NCI-H1092 treated with DMSO at 0.1 percent for 48 hours (cell line): ENCODE measurements at regions not wholly inside any gene's neighbourhood (a gene's known extent, or its start where the extent isn't known, plus 50 kb on each side); places are given as distances from the start of the nearest gene placed in this dataset.
A peak's percentile ranks its signal among the peaks of the same experiment; 100 is the strongest.

Experiments used
- DNase-seq: peaks from one replicate; lab custom pipeline; 2025; lab: John Stamatoyannopoulos, UW

DNA sequence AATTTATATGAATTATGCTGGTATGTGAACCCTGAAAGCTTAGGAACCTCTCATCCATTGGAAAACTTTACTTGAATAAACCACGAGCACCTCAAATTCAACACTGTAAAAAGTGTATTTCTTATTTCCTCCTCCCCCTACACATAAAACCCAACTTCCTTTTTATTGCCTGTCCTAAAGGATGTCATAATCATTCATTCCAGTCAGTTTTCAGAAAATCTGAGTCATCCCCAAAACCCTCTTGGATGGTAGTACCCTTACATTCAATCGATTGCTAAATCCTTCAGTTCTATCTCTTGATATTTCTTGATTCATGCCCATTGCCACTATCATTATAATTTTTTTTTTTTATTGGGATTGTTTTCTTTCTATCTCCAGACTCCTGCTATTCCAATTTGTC is 91.1 kb upstream of the ATP8A1 start:
- DNase-seq, result no peak

DNA sequence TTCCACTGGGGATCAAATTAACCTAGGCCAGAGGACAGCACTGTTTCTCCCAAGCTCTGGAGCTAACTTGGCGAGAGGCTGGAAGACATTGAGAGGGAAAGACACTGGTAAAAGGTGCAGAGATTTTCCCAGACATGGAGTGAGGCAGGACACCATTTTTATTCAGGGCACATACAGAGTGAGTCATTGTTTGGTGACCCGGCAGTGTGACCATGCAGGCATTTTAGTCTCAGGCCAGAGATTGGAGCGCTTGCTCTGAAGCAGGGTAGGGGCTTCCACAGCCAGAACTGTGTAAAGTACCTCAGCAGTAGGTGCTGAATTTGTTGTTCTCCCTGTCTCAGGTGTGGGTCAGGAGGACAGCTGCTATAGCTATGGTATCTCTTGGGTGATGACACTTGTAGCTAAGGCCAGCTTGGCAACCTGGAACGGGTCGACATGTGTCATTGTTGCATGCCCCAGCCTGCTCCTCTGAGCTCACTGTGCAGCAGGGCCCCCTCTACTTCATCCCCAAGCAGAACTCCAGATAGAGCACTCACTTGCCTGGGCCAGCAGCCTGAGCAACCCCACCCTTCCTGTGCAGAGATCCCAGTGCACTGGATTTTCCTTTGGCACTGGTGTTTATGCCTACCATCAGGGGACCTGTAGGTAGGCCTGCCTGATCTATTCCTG is 79.8 kb upstream of the ATP8A1 start:
- DNase-seq, result no peak

DNA sequence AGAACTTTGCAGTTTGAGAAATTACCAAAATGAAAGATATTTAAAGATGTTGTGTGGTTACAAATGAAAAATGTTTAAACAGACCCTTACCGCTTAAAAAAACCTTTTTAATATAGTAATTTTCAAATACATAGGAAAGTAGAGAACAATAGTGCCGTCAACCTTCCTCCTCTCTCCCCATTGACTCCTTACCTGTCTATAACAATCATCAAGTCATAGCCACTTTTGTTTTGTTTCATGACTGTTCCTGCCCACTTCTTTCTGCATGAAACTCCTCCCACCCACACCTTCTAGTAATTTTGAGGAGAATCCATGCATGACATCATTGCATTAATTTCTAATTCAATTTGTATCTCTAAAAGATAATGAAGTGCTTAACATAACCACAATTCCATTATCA is 76.5 kb upstream of the ATP8A1 start:
- DNase-seq, result no peak

DNA sequence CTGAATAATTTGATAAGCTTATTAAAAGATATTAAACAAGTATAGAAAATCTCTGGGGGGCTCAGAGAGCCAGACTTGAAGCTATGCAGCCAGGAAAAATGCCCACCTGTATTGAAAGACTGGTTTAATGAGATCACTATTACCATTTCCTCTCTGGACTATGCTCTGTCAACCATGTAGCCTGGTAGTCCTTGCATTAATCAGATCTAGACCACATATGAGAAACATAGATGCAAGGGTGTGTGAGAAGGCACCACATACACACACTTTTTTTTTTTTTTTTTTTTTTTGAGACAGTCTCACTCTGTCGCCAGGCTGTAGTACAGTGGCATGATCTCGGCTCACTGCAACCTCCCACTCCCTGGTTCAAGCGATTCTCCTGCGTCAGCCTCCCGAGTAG is 75.9 kb upstream of the ATP8A1 start:
- no peak for DNase-seq

DNA sequence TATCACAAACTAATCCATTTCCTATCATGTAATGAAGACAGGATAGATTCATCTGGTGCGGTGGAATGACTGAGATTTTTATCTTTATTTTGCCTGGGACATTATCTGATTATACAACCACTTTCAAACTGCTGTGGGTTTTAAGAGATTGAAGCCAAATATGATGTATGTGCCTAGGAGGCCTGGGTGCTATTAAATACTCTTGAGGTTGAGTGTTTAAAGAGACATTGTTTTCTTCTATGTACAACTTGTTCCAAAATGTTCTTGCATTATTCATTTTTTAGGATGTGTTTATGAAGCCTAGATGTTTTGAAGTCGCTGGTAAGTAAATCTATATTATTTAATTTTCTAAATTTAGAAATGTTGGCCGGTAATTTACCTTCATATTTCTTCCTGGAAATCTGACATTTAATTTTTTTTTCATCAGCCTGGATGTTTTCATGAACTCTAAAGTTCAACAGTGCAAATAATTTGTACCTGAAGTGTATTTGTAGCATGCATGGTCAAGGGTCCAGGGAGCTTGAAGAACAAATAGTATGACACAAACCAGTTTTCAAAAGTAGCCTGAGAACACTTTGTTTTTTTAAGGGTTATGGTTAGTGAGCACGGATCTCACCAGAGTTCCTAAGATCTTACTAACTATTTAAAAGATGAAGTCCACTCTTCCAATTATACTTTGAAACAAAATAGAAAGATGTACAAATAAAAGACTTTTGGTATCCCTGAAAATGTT is 72.8 kb upstream of the ATP8A1 start:
- DNase-seq, result no peak

DNA sequence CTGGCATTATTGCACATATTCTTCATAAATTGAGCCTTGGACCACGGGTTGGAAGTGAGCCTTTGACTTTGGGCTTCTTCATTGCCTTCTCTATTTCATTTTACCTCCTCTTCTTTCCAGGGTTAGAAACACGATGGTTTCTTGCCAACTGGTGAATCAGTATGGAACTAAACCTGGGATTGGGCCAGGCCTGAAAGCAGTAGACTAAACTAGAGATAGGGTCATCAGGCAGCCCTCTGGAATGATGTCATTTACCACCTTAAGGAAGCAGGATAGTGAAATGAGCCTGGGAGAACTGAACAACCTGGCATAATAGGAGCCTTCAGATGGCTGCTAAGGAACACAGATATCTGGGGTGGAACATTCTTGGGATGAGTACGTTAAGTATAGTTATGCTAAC is 67.5 kb upstream of the ATP8A1 start:
- DNase-seq, result no peak

DNA sequence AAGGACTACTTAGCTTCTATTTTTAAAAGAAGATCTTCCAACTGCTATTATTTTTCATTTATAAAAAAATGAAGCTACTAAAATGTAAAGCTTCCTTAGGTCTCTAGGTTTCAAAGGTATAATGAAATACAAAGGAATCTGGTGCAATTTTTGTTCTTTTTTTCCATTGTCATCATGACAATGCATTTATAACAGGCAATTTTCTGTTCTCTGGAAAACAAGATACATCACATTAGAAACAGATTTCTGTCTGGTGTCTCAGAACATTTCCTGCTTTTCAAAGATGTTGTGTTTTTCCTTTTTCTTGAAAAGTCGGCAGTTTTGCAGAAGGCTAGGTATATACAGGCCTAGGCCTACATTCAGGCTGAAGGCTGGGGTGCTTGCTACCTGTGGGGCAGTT is 63.6 kb upstream of the ATP8A1 start:
- DNase-seq, result no peak

DNA sequence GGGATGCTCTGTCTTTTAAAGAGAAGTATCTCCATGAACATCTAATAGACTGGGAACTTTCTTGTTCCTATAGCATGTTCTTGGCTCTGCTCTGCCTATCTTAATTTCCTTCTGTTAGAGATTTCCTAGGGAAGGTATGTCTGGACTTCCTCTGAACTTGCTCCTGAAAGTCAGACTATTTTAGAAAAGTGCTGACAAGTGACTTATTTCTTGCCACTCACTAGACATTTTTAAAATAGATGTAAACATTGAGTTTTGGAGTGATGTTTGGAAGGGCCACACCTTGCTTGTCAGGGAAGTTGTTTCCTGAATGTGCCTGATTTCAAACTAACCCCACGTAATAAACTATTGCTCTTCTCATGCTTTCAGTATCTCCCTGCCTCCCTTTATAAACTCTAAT is 62.4 kb upstream of the ATP8A1 start:
- no peak for DNase-seq

DNA sequence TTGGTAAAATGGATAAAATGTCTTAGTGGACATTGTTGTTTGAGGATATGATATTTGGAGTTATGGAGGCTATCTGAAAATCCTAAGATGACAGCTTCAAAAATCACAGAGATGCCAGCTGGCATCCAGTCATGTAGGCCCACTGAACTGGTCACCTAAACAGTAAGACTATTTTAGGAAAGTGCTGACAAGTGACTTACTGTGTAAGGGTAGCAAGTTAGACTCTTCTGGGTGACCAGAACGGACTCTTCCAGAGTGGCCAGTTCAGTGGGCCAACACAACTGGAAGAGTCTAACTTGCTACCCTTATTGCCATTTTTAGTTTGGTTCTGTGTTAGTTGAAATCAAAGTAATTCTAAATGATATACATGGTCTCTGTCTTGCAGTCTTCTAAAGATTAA is 61.4 kb upstream of the ATP8A1 start:
- no peak for DNase-seq

DNA sequence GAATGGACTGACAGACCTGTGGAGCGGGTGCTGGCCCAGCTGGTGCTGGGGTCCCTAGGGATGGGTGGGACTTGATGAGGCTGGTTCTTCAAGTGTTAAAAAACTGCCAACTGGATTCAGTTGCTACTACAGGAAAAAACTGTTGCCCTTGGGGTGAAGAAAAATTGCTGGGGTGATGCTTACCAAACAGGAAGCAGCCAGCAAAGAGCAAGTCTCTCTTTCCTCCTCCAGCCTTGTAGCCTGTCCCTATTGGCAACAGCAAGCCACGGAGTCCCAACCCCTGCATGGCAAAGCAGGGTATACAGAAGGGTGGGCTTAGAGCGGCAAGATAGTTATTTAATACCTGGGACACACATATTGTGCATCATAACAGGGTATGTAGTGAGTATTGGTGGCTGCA is 60.1 kb upstream of the ATP8A1 start:
- no peak for DNase-seq

DNA sequence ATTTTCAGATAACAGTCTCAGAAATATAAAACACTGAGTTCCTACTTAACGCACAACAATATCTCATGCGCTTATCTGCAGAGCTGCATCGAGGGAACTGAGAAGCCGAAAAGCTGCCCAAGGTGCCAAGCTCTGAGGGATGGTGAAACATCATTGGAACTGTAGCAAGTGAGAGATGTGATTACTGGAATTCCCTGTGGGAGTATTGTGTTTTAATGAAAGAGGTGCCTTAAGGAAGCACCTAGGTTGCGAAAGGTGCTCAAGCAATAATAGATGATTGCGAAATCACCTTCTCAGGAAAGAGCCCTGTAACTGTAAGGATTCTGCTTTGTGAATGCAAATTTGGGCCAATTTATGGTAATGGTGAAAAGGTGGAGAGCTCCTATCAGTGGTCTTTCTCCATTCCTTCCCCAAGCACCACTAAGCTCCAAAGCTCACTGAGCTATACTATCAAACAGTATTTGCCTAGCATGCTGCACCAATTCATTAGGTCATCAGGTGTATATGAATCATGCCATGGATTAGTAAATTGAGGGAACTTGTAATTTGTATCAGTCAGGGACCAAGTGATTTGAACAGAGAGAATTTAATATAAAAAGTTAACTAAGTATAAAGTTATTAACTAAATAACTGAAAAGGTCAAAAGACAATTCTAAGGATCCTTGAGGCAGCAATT is 59.0 kb upstream of the ATP8A1 start:
- DNase-seq, result no peak

DNA sequence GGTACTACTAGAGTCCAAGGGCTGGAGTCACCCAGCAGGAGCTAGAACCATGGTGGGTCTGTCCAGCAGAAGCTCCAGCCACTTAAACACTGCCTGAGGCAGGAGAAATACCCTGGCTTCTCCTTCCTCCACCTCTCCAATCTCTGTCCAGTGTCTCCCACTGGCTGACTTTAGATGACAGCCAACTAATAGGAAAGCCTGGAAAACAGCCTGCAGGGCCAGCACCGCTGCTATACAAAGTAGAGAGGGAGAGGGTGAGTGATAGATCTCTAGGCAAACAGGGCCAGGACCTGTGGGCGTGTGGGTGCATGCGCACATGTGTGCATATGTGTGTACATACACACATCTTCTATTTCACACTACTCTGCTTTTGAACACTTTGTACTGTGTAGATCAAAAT is 56.5 kb upstream of the ATP8A1 start:
- DNase-seq, result no peak

DNA sequence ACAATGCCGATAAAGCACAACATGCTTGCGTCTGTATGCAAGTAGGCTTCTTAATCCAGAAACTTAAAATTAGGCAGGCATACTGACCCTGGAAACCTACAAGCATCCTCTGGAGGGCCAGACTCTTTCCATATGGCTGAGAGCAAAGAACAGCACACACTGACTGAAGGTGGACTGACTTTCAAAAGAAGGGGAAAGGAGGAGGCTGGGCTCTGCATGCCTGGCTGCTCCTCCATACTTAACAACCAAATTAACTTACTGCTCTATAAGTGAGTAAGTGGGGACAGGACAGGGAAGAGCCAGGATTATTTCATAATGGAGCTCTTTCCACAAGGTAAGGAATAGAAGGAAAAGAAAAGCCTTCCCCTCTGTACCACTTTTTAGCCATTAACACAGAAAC is 55.9 kb upstream of the ATP8A1 start:
- no peak for DNase-seq

DNA sequence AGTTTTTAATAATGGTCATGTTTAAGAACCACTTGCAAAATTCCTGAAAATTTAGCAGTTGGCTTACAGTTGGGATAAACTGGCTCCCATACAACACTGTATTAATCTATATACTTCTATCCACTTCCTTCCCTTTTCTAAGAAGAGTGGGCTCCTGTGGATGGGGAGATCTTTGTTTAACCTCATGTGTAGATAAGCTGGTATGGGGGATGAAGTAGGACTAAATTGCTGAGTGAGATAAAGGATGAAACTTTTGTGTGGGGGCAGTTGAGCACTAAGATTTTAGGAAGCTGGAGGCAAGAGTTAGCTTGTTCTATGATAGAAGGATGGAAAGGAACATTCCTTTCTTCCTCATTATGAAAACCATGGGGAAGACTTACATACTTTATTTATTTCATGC is 54.6 kb upstream of the ATP8A1 start:
- no peak for DNase-seq

DNA sequence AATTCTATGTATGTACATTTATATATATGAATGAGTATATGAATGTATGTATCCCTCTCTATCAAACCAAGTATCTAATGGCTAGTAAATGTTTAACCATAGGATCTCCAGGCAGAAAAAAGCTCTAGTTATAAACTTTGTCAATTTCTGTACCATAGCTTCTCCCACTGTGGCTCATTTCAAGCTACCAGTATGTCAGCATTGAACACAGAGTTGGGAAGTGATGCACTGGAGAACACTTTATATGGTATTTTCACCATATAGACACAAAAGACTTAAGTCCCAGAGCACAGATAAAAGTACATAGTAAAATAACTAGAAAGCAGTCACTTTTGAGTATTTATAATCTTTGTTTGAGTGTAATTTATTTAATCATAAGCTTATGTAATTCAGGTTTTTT is 53.9 kb upstream of the ATP8A1 start:
- DNase-seq, result no peak

DNA sequence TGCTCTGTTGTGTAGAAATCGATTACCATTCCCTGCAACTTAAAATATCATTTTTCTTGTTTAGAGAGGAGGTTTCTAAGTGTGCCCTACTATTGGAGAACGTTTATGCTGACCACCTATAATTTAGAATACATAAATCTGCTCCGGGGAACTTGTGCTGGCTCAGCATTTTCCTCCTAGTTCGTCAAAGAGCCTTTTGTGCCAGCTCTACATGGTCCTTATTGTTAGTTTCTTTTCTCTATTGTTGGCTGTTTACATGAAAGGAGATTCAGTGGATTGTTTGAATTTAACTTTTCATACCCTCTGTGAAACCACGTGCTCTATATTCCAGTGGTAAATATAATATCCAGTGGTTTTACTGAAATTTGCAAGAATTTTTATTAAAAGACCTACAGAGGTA is 53.4 kb upstream of the ATP8A1 start:
- DNase-seq, result no peak

DNA sequence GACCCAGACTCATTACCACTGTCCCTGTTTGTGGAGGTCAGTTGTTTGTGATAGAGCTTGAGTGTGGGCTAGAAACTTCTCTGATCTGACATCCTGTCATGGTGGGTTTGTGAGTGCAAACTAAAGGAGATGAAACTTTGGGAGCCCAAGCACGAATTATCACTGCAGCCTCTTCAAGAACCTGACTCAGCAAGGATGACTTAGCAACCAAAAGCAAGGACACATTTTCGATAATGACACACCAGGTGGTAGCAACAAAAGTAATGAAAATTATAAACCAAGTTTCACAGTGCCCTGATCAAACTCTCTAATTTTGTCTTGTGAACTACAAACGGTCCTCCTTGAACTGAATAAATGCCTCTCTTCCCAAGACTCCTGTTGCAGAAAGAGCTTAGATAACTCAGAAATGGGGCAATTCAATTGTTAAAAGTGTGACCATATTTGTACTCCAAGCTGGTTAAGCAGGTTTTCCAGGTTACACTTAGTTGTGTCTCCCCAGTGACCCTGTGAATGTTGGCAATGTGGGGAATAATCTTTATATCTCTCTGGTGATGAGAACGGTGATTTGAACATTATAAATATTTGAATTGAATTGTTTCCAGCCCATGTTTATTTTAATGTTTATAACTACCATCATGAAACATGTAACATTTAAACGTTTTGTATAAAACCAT is 52.6 kb upstream of the ATP8A1 start:
- DNase-seq, result no peak

DNA sequence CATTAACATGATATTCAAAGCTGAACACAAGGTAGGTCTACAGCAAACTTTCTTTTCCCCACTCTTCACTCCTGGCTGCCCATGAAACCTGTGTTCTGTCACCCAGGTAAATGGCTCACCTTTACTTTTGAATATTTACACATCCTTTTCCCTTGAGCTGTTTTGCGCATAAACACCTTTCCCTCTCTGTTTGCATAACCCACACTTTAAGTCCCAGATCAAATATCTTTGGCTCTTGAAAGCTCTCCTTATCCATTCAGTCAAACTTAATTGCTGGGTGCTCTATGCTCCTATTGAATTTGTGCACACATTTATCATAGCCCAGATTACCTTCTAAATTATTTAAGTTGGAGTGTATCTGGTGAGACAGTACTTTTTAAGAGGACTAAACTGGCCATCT is 51.7 kb upstream of the ATP8A1 start:
- peak; percentile 14 for DNase-seq
